Activated T-helper 2 cell treated with anti-CD3 and anti-CD28 coated beads, Interferon-gamma antibody, Interleukin-2, Interleukin-4, amounts not matched to agents 10 μg/mL and 5 μg/mL and 100 μg/mL, durations not matched to agents 14 hours and 24 hours and 36 hours (primary cell): ENCODE measurements at regions not wholly inside any gene's neighbourhood (a gene's known extent, or its start where the extent isn't known, plus 50 kb on each side); places are given as distances from the start of the nearest gene placed in this dataset.
"Not testable (repeated sequence)": the region's sequence is repeated elsewhere in the genome, so short reads cannot be mapped to it uniquely, and the experiment has no call there.

Experiments
- DNase-seq: peaks from one replicate; pipeline ENCODE4 v3.0.0; 2021; ENCODE audit warnings: low spot score
- H3K27ac Mint-ChIP-seq: one replicate; pipeline ENCODE4 v1.8.0; 2021; ENCODE audit warnings: mixed read lengths
- H3K27me3 Mint-ChIP-seq: one replicate; pipeline ENCODE4 v1.8.0; 2021; ENCODE audit warnings: low read depth, mixed read lengths
- H3K36me3 Mint-ChIP-seq: one replicate; pipeline ENCODE4 v1.8.0; 2021; ENCODE audit warnings: low read depth, mixed read lengths
- H3K4me1 Mint-ChIP-seq: one replicate; pipeline ENCODE4 v1.8.0; 2021; ENCODE audit warnings: low read depth, mixed read lengths
- H3K4me3 Mint-ChIP-seq: one replicate; pipeline ENCODE4 v1.8.0; 2021; ENCODE audit warnings: low read depth, mild to moderate bottlenecking, moderate library complexity, mixed read lengths
- H3K9me3 Mint-ChIP-seq: one replicate; pipeline ENCODE4 v1.8.0; 2021; ENCODE audit warnings: mixed read lengths
- intact Hi-C: fragments of 100-400 bp; cut with micrococcal nuclease; formaldehyde crosslinking; loops from one replicate; pipeline ENCODE4 v1.15.1; 2023

- Mint-ChIP-seq H3K27me3 (no peaks in the 10 kb centered on the region), H3K4me3 (no peak overlapping the region), H3K4me1 (no peaks in the 10 kb centered on the region), H3K36me3 (no peaks in the 10 kb centered on the region), H3K9me3 (no peaks in the 10 kb centered on the region), H3K27ac (no peak overlapping the region)
- no peak for DNase-seq
- intact Hi-C loops = no loop called here
Measured at GRCh38 chr2:65913813-65914212, 481.4 kb upstream of the SPRED2 start.

- no peak overlapping the region for H3K4me3 Mint-ChIP-seq
- DNase-seq = no peak
- H3K27me3 Mint-ChIP-seq = no peaks in the 10 kb centered on the region
- H3K9me3 Mint-ChIP-seq = no peaks in the 10 kb centered on the region
- no peaks in the 10 kb centered on the region for H3K4me1 Mint-ChIP-seq
- H3K27ac Mint-ChIP-seq = no peak overlapping the region
- intact Hi-C loops = no loop called here
- no peaks in the 10 kb centered on the region for H3K36me3 Mint-ChIP-seq
Measured at GRCh38 chr2:65901756-65902155, 469.4 kb upstream of the SPRED2 start.

- no peaks in the 10 kb centered on the region for H3K36me3 Mint-ChIP-seq
- no peaks in the 10 kb centered on the region for H3K27me3 Mint-ChIP-seq
- DNase-seq = no peak
- H3K4me1 Mint-ChIP-seq = no peaks in the 10 kb centered on the region
- intact Hi-C loops = no loop called here
- H3K27ac Mint-ChIP-seq = no peak overlapping the region
- no peak overlapping the region for H3K4me3 Mint-ChIP-seq
- H3K9me3 Mint-ChIP-seq = peaks cover 8% of the 10 kb centered on the region
Measured at GRCh38 chr2:65896446-65896845, 464.0 kb upstream of the SPRED2 start.

GRCh38 chr2:65890131-65890530, 457.7 kb upstream of the SPRED2 start:
- H3K9me3 Mint-ChIP-seq = peaks cover 13% of the 10 kb centered on the region
- H3K27ac Mint-ChIP-seq, H3K36me3 Mint-ChIP-seq, H3K4me3 Mint-ChIP-seq, intact Hi-C loops, H3K27me3 Mint-ChIP-seq, DNase-seq, H3K4me1 Mint-ChIP-seq: not testable (repeated sequence)

GRCh38 chr2:65885266-65885665, 452.9 kb upstream of the SPRED2 start:
- H3K9me3 Mint-ChIP-seq = no peaks in the 10 kb centered on the region
- H3K36me3 Mint-ChIP-seq = no peaks in the 10 kb centered on the region
- intact Hi-C loops = no loop called here
- H3K27ac Mint-ChIP-seq = no peak overlapping the region
- no peak overlapping the region for H3K4me3 Mint-ChIP-seq
- H3K27me3 Mint-ChIP-seq = no peaks in the 10 kb centered on the region
- no peaks in the 10 kb centered on the region for H3K4me1 Mint-ChIP-seq
- DNase-seq = no peak

- Mint-ChIP-seq H3K4me3 (no peak overlapping the region), H3K9me3 (no peaks in the 10 kb centered on the region), H3K27ac (no peak overlapping the region), H3K27me3 (no peaks in the 10 kb centered on the region), H3K36me3 (no peaks in the 10 kb centered on the region), H3K4me1 (no peaks in the 10 kb centered on the region)
- intact Hi-C loops = no loop called here
- no peak for DNase-seq
Measured at GRCh38 chr2:65881592-65881991, 449.2 kb upstream of the SPRED2 start.

GRCh38 chr2:65880436-65880835, 448.0 kb upstream of the SPRED2 start:
- DNase-seq = no peak
- no peaks in the 10 kb centered on the region for H3K9me3 Mint-ChIP-seq
- H3K36me3 Mint-ChIP-seq = no peaks in the 10 kb centered on the region
- no peaks in the 10 kb centered on the region for H3K4me1 Mint-ChIP-seq
- H3K27me3 Mint-ChIP-seq = no peaks in the 10 kb centered on the region
- H3K4me3 Mint-ChIP-seq = no peak overlapping the region
- intact Hi-C loops = no loop called here
- H3K27ac Mint-ChIP-seq = no peak overlapping the region

- Mint-ChIP-seq H3K27me3 (no peaks in the 10 kb centered on the region), H3K9me3 (no peaks in the 10 kb centered on the region), H3K4me1 (no peaks in the 10 kb centered on the region), H3K27ac (no peak overlapping the region), H3K4me3 (no peak overlapping the region), H3K36me3 (no peaks in the 10 kb centered on the region)
- DNase-seq = no peak
- intact Hi-C loops = no loop called here
Measured at GRCh38 chr2:65878011-65878340, 445.6 kb upstream of the SPRED2 start.

- no peaks in the 10 kb centered on the region for H3K36me3 Mint-ChIP-seq
- DNase-seq = no peak
- intact Hi-C loops = no loop called here
- no peak overlapping the region for H3K27ac Mint-ChIP-seq
- H3K4me1 Mint-ChIP-seq = no peaks in the 10 kb centered on the region
- no peak overlapping the region for H3K4me3 Mint-ChIP-seq
- H3K27me3 Mint-ChIP-seq = no peaks in the 10 kb centered on the region
- H3K9me3 Mint-ChIP-seq = no peaks in the 10 kb centered on the region
Measured at GRCh38 chr2:65877331-65878010, 445.1 kb upstream of the SPRED2 start.

- Mint-ChIP-seq H3K27me3 (no peaks in the 10 kb centered on the region), H3K27ac (no peak overlapping the region), H3K4me1 (no peaks in the 10 kb centered on the region), H3K4me3 (no peak overlapping the region), H3K36me3 (no peaks in the 10 kb centered on the region), H3K9me3 (no peaks in the 10 kb centered on the region)
- intact Hi-C loops = no loop called here
- no peak for DNase-seq
Measured at GRCh38 chr2:65876114-65876513, 443.7 kb upstream of the SPRED2 start.

- DNase-seq = no peak
- H3K4me1 Mint-ChIP-seq = no peaks in the 10 kb centered on the region
- no peaks in the 10 kb centered on the region for H3K36me3 Mint-ChIP-seq
- H3K4me3 Mint-ChIP-seq = no peak overlapping the region
- intact Hi-C loops = no loop called here
- H3K9me3 Mint-ChIP-seq = no peaks in the 10 kb centered on the region
- H3K27me3 Mint-ChIP-seq = no peaks in the 10 kb centered on the region
- no peak overlapping the region for H3K27ac Mint-ChIP-seq
Measured at GRCh38 chr2:65870826-65871225, 438.4 kb upstream of the SPRED2 start.

- no peak for DNase-seq
- Mint-ChIP-seq H3K27me3 (no peaks in the 10 kb centered on the region), H3K4me1 (no peaks in the 10 kb centered on the region), H3K9me3 (no peaks in the 10 kb centered on the region), H3K27ac (no peak overlapping the region), H3K36me3 (no peaks in the 10 kb centered on the region), H3K4me3 (no peak overlapping the region)
- intact Hi-C loops = no loop called here
Measured at GRCh38 chr2:65869296-65869695, 436.9 kb upstream of the SPRED2 start.

- Mint-ChIP-seq H3K4me1 (no peaks in the 10 kb centered on the region), H3K27me3 (no peaks in the 10 kb centered on the region)
- no peak for DNase-seq
Measured at GRCh38 chr2:65868177-65868576, 435.8 kb upstream of the SPRED2 start.

GRCh38 chr2:65867446-65867845, 435.0 kb upstream of the SPRED2 start:
- H3K9me3 Mint-ChIP-seq = no peaks in the 10 kb centered on the region
- no peaks in the 10 kb centered on the region for H3K27me3 Mint-ChIP-seq
- H3K36me3 Mint-ChIP-seq = no peaks in the 10 kb centered on the region
- no peak for DNase-seq
- H3K27ac Mint-ChIP-seq = no peak overlapping the region
- intact Hi-C loops = no loop called here
- no peaks in the 10 kb centered on the region for H3K4me1 Mint-ChIP-seq
- H3K4me3 Mint-ChIP-seq = no peak overlapping the region

More at GRCh38 chr2:65868177-65868576, 435.8 kb upstream of the SPRED2 start:
- Mint-ChIP-seq H3K27ac (no peak overlapping the region), H3K4me3 (no peak overlapping the region), H3K9me3 (no peaks in the 10 kb centered on the region), H3K36me3 (no peaks in the 10 kb centered on the region)
- intact Hi-C loops = no loop called here
